ENCODE measurements at regions not wholly inside any gene's neighbourhood (a gene's known extent, or its start where the extent isn't known, plus 50 kb on each side); places are given as distances from the start of the nearest gene placed in this dataset.

GRCh38 chr13:59447846-59448620, 715.7 kb downstream of the DIAPH3 start:
- DNase-seq (ENCODE audit: low read depth), result no peak
- TF ChIP-seq CTCF (IDR thresholded peaks at IDR 0.05; ENCODE audit: control insufficient read depth, extremely low read depth, insufficient read depth), result no peak
- no peak overlapping the region for H3K4me3 ChIP-seq (ENCODE audit: low read depth, low read length)

- no peak overlapping the region for H3K4me3 ChIP-seq (ENCODE audit: low read depth, low read length)
- no peak for DNase-seq (ENCODE audit: low read depth)
- TF ChIP-seq CTCF (IDR thresholded peaks at IDR 0.05; ENCODE audit: control insufficient read depth, extremely low read depth, insufficient read depth), result no peak
Measured at GRCh38 chr13:59449750-59450149, 714.0 kb downstream of the DIAPH3 start.

- no peak for TF ChIP-seq CTCF (IDR thresholded peaks at IDR 0.05; ENCODE audit: control insufficient read depth, extremely low read depth, insufficient read depth)
- no peak for DNase-seq (ENCODE audit: low read depth)
- H3K4me3 ChIP-seq (ENCODE audit: low read depth, low read length), result no peak overlapping the region
Measured at GRCh38 chr13:59450229-59450628, 713.5 kb downstream of the DIAPH3 start.

- TF ChIP-seq CTCF (IDR thresholded peaks at IDR 0.05; ENCODE audit: control insufficient read depth, extremely low read depth, insufficient read depth), result no peak
- DNase-seq (ENCODE audit: low read depth), result no peak
- H3K4me3 ChIP-seq (ENCODE audit: low read depth, low read length), result no peak overlapping the region
Measured at GRCh38 chr13:59451236-59451635, 712.5 kb downstream of the DIAPH3 start.

GRCh38 chr13:59452189-59452890, 711.4 kb downstream of the DIAPH3 start:
- no peak overlapping the region for H3K4me3 ChIP-seq (ENCODE audit: low read depth, low read length)
- no peak for TF ChIP-seq CTCF (IDR thresholded peaks at IDR 0.05; ENCODE audit: control insufficient read depth, extremely low read depth, insufficient read depth)
- DNase-seq (ENCODE audit: low read depth), result no peak

- DNase-seq (ENCODE audit: low read depth), result no peak
- no peak for TF ChIP-seq CTCF (IDR thresholded peaks at IDR 0.05; ENCODE audit: control insufficient read depth, extremely low read depth, insufficient read depth)
- no peak overlapping the region for H3K4me3 ChIP-seq (ENCODE audit: low read depth, low read length)
Measured at GRCh38 chr13:59458908-59459579, 704.7 kb downstream of the DIAPH3 start.

Data from LNCaP clone FGC (cell line).